ENCODE measurements at regions not wholly inside any gene's neighbourhood (a gene's known extent, or its start where the extent isn't known, plus 50 kb on each side); places are given as distances from the start of the nearest gene placed in this dataset.

GRCh38 chr21:35585155-35585554 is 475.2 kb downstream of the SETD4 start:
- ATAC-seq (no peak), DNase-seq (no peak)
- peaks cover 0 to 3% (median 0%) of the 10 kb centered on the region in 11 donors for H3K9me3 ChIP-seq
- H3K4me1 ChIP-seq, result peaks cover 0 to 17% (median 0%) of the 10 kb centered on the region in 9 donors
- no peak for TF ChIP-seq CTCF (IDR thresholded peaks at IDR 0.05)
- intact Hi-C loops (cut with DNase I), result no loop called here
- 61 to 74% methylated on average over 6 of the region's 6 CpGs for WGBS, 2 donors
- H3K36me3 ChIP-seq, result no peaks in the 10 kb centered on the region
- peaks cover 0 to 23% (median 7%) of the 10 kb centered on the region in 7 donors for H3K27me3 ChIP-seq
- no peak overlapping the region for H3K27ac ChIP-seq
- no peak overlapping the region for H3K4me3 ChIP-seq

- H3K27me3 ChIP-seq, result peaks cover 0 to 28% (median 7%) of the 10 kb centered on the region in 7 donors
- H3K4me3 ChIP-seq, result no peak overlapping the region
- DNase-seq (no peak), ATAC-seq (no peak)
- TF ChIP-seq CTCF (IDR thresholded peaks at IDR 0.05), result no peak
- no peak overlapping the region for H3K27ac ChIP-seq
- intact Hi-C loops (cut with DNase I), result no loop called here
- peaks cover 0 to 17% (median 0%) of the 10 kb centered on the region in 9 donors for H3K4me1 ChIP-seq
- no peaks in the 10 kb centered on the region for H3K9me3 ChIP-seq
- 91 to 92% methylated on average over 8 of the region's 8 CpGs for WGBS, 2 donors
- H3K36me3 ChIP-seq, result no peaks in the 10 kb centered on the region
These were observed 476.6 kb downstream of the SETD4 start for GRCh38 chr21:35583566-35584216.

GRCh38 chr21:35582731-35583130 is 477.6 kb downstream of the SETD4 start:
- H3K27me3 ChIP-seq, result peaks cover 0 to 21% (median 7%) of the 10 kb centered on the region in 7 donors
- H3K36me3 ChIP-seq, result no peaks in the 10 kb centered on the region
- 82 to 83% methylated on average over 1 of the region's 1 CpG for WGBS, 2 donors
- DNase-seq (no peak), ATAC-seq (no peak)
- no peak overlapping the region for H3K4me3 ChIP-seq
- peak overlapping the region in 1 of 10 donors; percentile 22 for H3K27ac ChIP-seq
- no peaks in the 10 kb centered on the region for H3K9me3 ChIP-seq
- no peak for TF ChIP-seq CTCF (IDR thresholded peaks at IDR 0.05)
- H3K4me1 ChIP-seq, result peaks cover 0 to 17% (median 0%) of the 10 kb centered on the region in 9 donors
- intact Hi-C loops (cut with DNase I), result no loop called here

- H3K27ac ChIP-seq, result peak overlapping the region in 2 of 10 donors; percentile 11 to 22
- H3K36me3 ChIP-seq, result no peaks in the 10 kb centered on the region
- no peak for TF ChIP-seq CTCF (IDR thresholded peaks at IDR 0.05)
- H3K4me3 ChIP-seq, result no peak overlapping the region
- ATAC-seq, result no peak
- peaks cover 0 to 17% (median 0%) of the 10 kb centered on the region in 9 donors for H3K4me1 ChIP-seq
- intact Hi-C loops (cut with DNase I), result no loop called here
- no peaks in the 10 kb centered on the region for H3K9me3 ChIP-seq
- peaks cover 0 to 21% (median 0%) of the 10 kb centered on the region in 7 donors for H3K27me3 ChIP-seq
- no peak for DNase-seq
- 67 to 71% methylated on average over 1 of the region's 1 CpG for WGBS, 2 donors
These were observed 478.7 kb downstream of the SETD4 start for GRCh38 chr21:35581640-35582039.

Data from heart right ventricle (tissue), 16 donors.